ENCODE measurements at regions not wholly inside any gene's neighbourhood (a gene's known extent, or its start where the extent isn't known, plus 50 kb on each side); places are given as distances from the start of the nearest gene placed in this dataset.

GRCh38 chr10:80729896-80730295, 192.2 kb downstream of the SH2D4B start:
- no peak for TF ChIP-seq CTCF (IDR thresholded peaks at IDR 0.05; ENCODE audit: insufficient read depth, low read length, poor library complexity, severe bottlenecking)
- TF ChIP-seq EZH2phosphoT487 (conservative IDR thresholded peaks at IDR 0.05; ENCODE audit: low read length) = no peak

Data from SU-DHL-6 (cell line).